GM12878 (cell line): ENCODE measurements at regions not wholly inside any gene's neighbourhood (a gene's known extent, or its start where the extent isn't known, plus 50 kb on each side); places are given as distances from the start of the nearest gene placed in this dataset.

Source experiments
- ATAC-seq: fragments of 200-7000 bp; cut with Tn5 transposase; 3 replicates; pipeline ENCODE4 v1.9.1; 2020; ENCODE audit warnings: mild to moderate bottlenecking, moderate library complexity
- BruUV-seq: library from RNA; stranded (reverse); fragments of 400-500 nt; replicated peaks from 2 replicates; lab custom pipeline; 2021; lab: Mats Ljungman, UMichigan
- CTCF ChIA-PET: fragments of 300-600 bp; sonication (Branson Sonifier 250); formaldehyde crosslinking; extraction: SDS; loops from one replicate; lab custom pipeline; 2021; ENCODE audit warnings: inconsistent platforms; lab: Yijun Ruan, JAX
- POLR2A ChIA-PET: fragments of 350-600 bp; formaldehyde crosslinking; extraction: SDS; loops from one replicate; lab custom pipeline; 2021; ENCODE audit warnings: inconsistent platforms; lab: Charles Lee
- RAD21 ChIA-PET: fragments of 300-600 bp; sonication (Branson Sonifier 250); formaldehyde crosslinking; loops from one replicate; lab custom pipeline; 2023; ENCODE audit warnings: antibody characterized with exemption; ENCODE audit not compliant: unreplicated experiment; lab: Charles Lee
- SMC1A ChIA-PET: fragments of 300-600 bp; sonication (Branson Sonifier 250); formaldehyde crosslinking; loops from one replicate; lab custom pipeline; 2023; ENCODE audit not compliant: unreplicated experiment, uncharacterized antibody; lab: Charles Lee
- DNase-seq: peaks from one replicate; pipeline ENCODE4 v3.0.0-alpha.2; 2011; ENCODE audit warnings: low read depth, low spot score
- FAIRE-seq: peaks from 3 replicates; lab custom pipeline; 2011; peaks lifted over from hg19 to GRCh38; lab: Jason Lieb, UNC
- H2AFZ ChIP-seq: 2 replicates; pipeline ENCODE4 v1.6.0; 2011; ENCODE audit warnings: low read depth, low read length, control low read depth; ENCODE audit not compliant: control insufficient read depth
- H3K27ac ChIP-seq: 2 replicates; pipeline ENCODE4 v1.5.1; 2011; ENCODE audit warnings: control low read depth; ENCODE audit not compliant: control insufficient read depth, insufficient read depth
- H3K27me3 ChIP-seq, 2 experiments: replicated peaks in 1 of 2; 2 replicates each; pipeline versions ENCODE4 v1.6.0 to v1.6.1; 2011; ENCODE audit warnings: low read length in 1 of 2; ENCODE audit not compliant: control insufficient read depth in 2 of 2, insufficient read depth in 2 of 2
- H3K36me3 ChIP-seq, 2 experiments: 2 replicates each; pipeline ENCODE4 v1.5.1; 2011; ENCODE audit warnings: low read length in 1 of 2; ENCODE audit not compliant: control insufficient read depth in 2 of 2, insufficient read depth in 2 of 2
- H3K4me1 ChIP-seq: 2 replicates; pipeline ENCODE4 v1.6.1; 2011; ENCODE audit warnings: mild to moderate bottlenecking, low read length, moderate library complexity, mixed read lengths; ENCODE audit not compliant: control insufficient read depth, insufficient read depth
- H3K4me2 ChIP-seq: 2 replicates; pipeline ENCODE4 v1.6.0; 2011; ENCODE audit warnings: control low read depth; ENCODE audit not compliant: control insufficient read depth, insufficient read depth
- H3K4me3 ChIP-seq: fragments of 200-600 bp; sonication (generic); 2 replicates; pipeline ENCODE4 v1.5.1; 2016
- H3K79me2 ChIP-seq: 2 replicates; pipeline ENCODE4 v1.6.0; 2011; ENCODE audit warnings: low read length; ENCODE audit not compliant: control insufficient read depth, insufficient read depth
- H3K9ac ChIP-seq: 2 replicates; pipeline ENCODE4 v1.8.0; 2011; ENCODE audit warnings: low read length, control low read depth, mixed read lengths; ENCODE audit not compliant: control insufficient read depth, insufficient read depth
- H3K9me3 ChIP-seq: replicated peaks from 3 replicates; pipeline ENCODE4 v1.5.1; 2011; ENCODE audit warnings: mild to moderate bottlenecking, low read length; ENCODE audit not compliant: control insufficient read depth, insufficient read depth
- H4K20me1 ChIP-seq: 2 replicates; pipeline ENCODE4 v1.6.0; 2011; ENCODE audit not compliant: control insufficient read depth, insufficient read depth
- ATF7 ChIP-seq: fragments of 450-650 bp; IDR thresholded peaks from 2 replicates; pipeline ENCODE4 v1.6.1; 2016; ENCODE audit warnings: low read depth, mild to moderate bottlenecking
- CEBPB ChIP-seq, 2 experiments: fragments of 150-350 bp in 1 of 2; IDR thresholded peaks; 2 replicates each; pipeline ENCODE4 v1.6.1; 2012 to 2014; ENCODE audit warnings: low read depth in 2 of 2, low read length in 2 of 2, borderline replicate concordance in 1 of 2, inconsistent platforms in 1 of 2
- FOS ChIP-seq: IDR thresholded peaks from 3 replicates; pipeline ENCODE4 v1.6.1; 2011; ENCODE audit warnings: borderline replicate concordance; ENCODE audit not compliant: insufficient read length; ENCODE audit errors: extremely low read depth
- JUNB ChIP-seq: IDR thresholded peaks from 2 replicates; pipeline ENCODE4 v1.6.1; 2016; ENCODE audit warnings: antibody characterized with exemption, mild to moderate bottlenecking
- JUND ChIP-seq: IDR thresholded peaks from 2 replicates; pipeline ENCODE4 v1.6.1; 2012; ENCODE audit warnings: low read depth, mild to moderate bottlenecking, low read length, improper control_type of control experiment, moderate library complexity
- KAT2A ChIP-seq: conservative IDR thresholded peaks from 2 replicates; pipeline ENCODE4 v1.6.1; 2011; ENCODE audit warnings: low read depth, low read length; ENCODE audit not compliant: control insufficient read depth
- KDM1A ChIP-seq: fragments of 200-600 bp; sonication (generic); IDR thresholded peaks from 2 replicates; pipeline ENCODE4 v1.6.1; 2016; ENCODE audit warnings: borderline replicate concordance
- MEF2A ChIP-seq: IDR thresholded peaks from 2 replicates; pipeline ENCODE4 v1.6.1; 2011; ENCODE audit warnings: low read depth, mild to moderate bottlenecking, low read length, moderate library complexity; ENCODE audit not compliant: insufficient read depth
- MEF2B ChIP-seq: fragments of 450-650 bp; IDR thresholded peaks from 2 replicates; pipeline ENCODE4 v1.6.1; 2018; ENCODE audit warnings: mild to moderate bottlenecking, moderate library complexity; ENCODE audit not compliant: partially characterized antibody, poor library complexity, severe bottlenecking
- NBN ChIP-seq: fragments of 450-650 bp; IDR thresholded peaks from 2 replicates; pipeline ENCODE4 v1.6.1; 2016
- NFYB ChIP-seq: IDR thresholded peaks from 2 replicates; pipeline ENCODE4 v1.6.1; 2011; ENCODE audit warnings: low read depth, mild to moderate bottlenecking, low read length, improper control_type of control experiment, moderate library complexity; ENCODE audit not compliant: insufficient read depth
- PML ChIP-seq: IDR thresholded peaks from 2 replicates; pipeline ENCODE4 v1.6.1; 2012; ENCODE audit warnings: low read length, inconsistent platforms
- RBBP5 ChIP-seq: fragments of 200-600 bp; sonication (generic); conservative IDR thresholded peaks from 2 replicates; pipeline ENCODE4 v1.6.1; 2016
- SREBF2 ChIP-seq: IDR thresholded peaks from 2 replicates; pipeline ENCODE4 v1.6.1; 2012; ENCODE audit warnings: mild to moderate bottlenecking, low read length
- YY1 ChIP-seq: IDR thresholded peaks from 2 replicates; pipeline ENCODE4 v1.6.1; 2011; ENCODE audit warnings: low read depth, mild to moderate bottlenecking, low read length
- ZBED1 ChIP-seq: IDR thresholded peaks from 2 replicates; pipeline ENCODE4 v1.6.1; 2016; ENCODE audit warnings: borderline replicate concordance
- ZBTB4 ChIP-seq: fragments of 450-650 bp; formaldehyde crosslinking; IDR thresholded peaks from 2 replicates; pipeline ENCODE4 v1.4.0; 2022; ENCODE audit warnings: mild to moderate bottlenecking, moderate library complexity
- WGBS: methylation state at CpG from one replicate; pipeline ENCODE4 v1.1.6; 2016; ENCODE audit warnings: low lambda C conversion rate; ENCODE audit not compliant: insufficient replicate concordance, insufficient coverage; ENCODE audit errors: missing lambda C conversion rate; 5-methylcytosine and 5-hydroxymethylcytosine counted together
- in situ Hi-C: fragments of 300-500 bp; cut with MboI; formaldehyde crosslinking; loops from 9 replicates; pipeline ENCODE4 v1.14.3; 2018; ENCODE audit warnings: mixed read lengths
- intact Hi-C: fragments of 100-400 bp; cut with micrococcal nuclease; formaldehyde crosslinking; loops from one replicate; pipeline ENCODE4 v1.14.2; 2022; ENCODE audit not compliant: unreplicated experiment

GRCh38 chr9:34825775-34826174 lies 115.8 kb upstream of the CCL21 start:
- FAIRE-seq (no peak), ATAC-seq (no peak)

GRCh38 chr9:34823778-34824177 lies 113.8 kb upstream of the CCL21 start:
- no peaks in the 10 kb centered on the region for H3K79me2 ChIP-seq
- FAIRE-seq, result no peak
- RAD21 ChIA-PET, result no interaction called here
- H2AFZ ChIP-seq, result no peak overlapping the region
- no peak for ATAC-seq
- no peak for DNase-seq
- SMC1A ChIA-PET, result no interaction called here
- CTCF ChIA-PET, result no interaction called here
- H3K9ac ChIP-seq, result no peak overlapping the region
- no peak overlapping the region for H3K4me3 ChIP-seq
- no peak overlapping the region for H3K4me2 ChIP-seq
- 21% methylated on average over 4 of the region's 4 CpGs for WGBS
- H3K27me3 ChIP-seq, result no peaks in the 10 kb centered on the region
- H4K20me1 ChIP-seq, result no peaks in the 10 kb centered on the region
- no peak overlapping the region for H3K27ac ChIP-seq
- POLR2A ChIA-PET, result interaction anchor here (0.5 kb wide), 1 partner anchor 336 kb away, joined by 3 read pairs; no protein-coding TSS in a partner anchor
- in situ Hi-C loops (no loop called here), intact Hi-C loops (no loop called here)
- H3K9me3 ChIP-seq, result no peaks in the 10 kb centered on the region
- no TSS peak for BruUV-seq
- no peaks in the 10 kb centered on the region for H3K36me3 ChIP-seq
- H3K4me1 ChIP-seq, result no peaks in the 10 kb centered on the region
- TF ChIP-seq MEF2A, result no peak
- TF ChIP-seq SREBF2, result no peak
- no peak for TF ChIP-seq NFYB
- TF ChIP-seq RBBP5, result no peak
- no peak for TF ChIP-seq JUNB
- TF ChIP-seq KAT2A, result no peak
- no peak for TF ChIP-seq JUND
- TF ChIP-seq ZBTB4, result no peak
- no peak for TF ChIP-seq MEF2B
- no peak for TF ChIP-seq NBN
- TF ChIP-seq ZBED1, result no peak
- TF ChIP-seq KDM1A, result no peak
- TF ChIP-seq ATF7, result no peak

More at GRCh38 chr9:34825775-34826174, 115.8 kb upstream of the CCL21 start:
- Histone ChIP-seq H3K9me3 (no peaks in the 10 kb centered on the region), H3K79me2 (no peaks in the 10 kb centered on the region), H3K27ac (no peak overlapping the region), H4K20me1 (no peaks in the 10 kb centered on the region), H3K36me3 (no peaks in the 10 kb centered on the region), H3K4me2 (no peak overlapping the region), H3K4me1 (no peaks in the 10 kb centered on the region), H3K9ac (no peak overlapping the region), H3K27me3 (no peaks in the 10 kb centered on the region), H3K4me3 (no peak overlapping the region), H2AFZ (no peak overlapping the region)
- SMC1A ChIA-PET, result no interaction called here
- BruUV-seq, result no TSS peak
- no peak for TF ChIP-seq MEF2A
- no peak for TF ChIP-seq YY1
- TF ChIP-seq PML, result no peak
- TF ChIP-seq CEBPB (IDR thresholded peaks at IDR 0.05; ENCODE audit: borderline replicate concordance in 1 of 2, low read depth in 2 of 2, low read length in 2 of 2), result no peak
- TF ChIP-seq FOS, result no peak
- POLR2A ChIA-PET, result no interaction called here
- CTCF ChIA-PET, result no interaction called here
- intact Hi-C loops, result no loop called here
- in situ Hi-C loops, result no loop called here
- RAD21 ChIA-PET, result no interaction called here
- DNase-seq, result no peak
- 10% methylated on average over 4 of the region's 4 CpGs for WGBS
